Lung (tissue), 11 donors: ENCODE measurements at regions not wholly inside any gene's neighbourhood (a gene's known extent, or its start where the extent isn't known, plus 50 kb on each side); places are given as distances from the start of the nearest gene placed in this dataset.
A peak's percentile ranks its signal among the peaks of the same experiment; 100 is the strongest.

Experiments
- ATAC-seq: fragments of 200-7000 bp; cut with Tn5 transposase; one replicate; pipeline ENCODE4 v1.9.1; 2020; ENCODE audit warnings: moderate number of reproducible peaks; ENCODE audit not compliant: insufficient read depth, low FRiP score
- DNase-seq, 3 donors: peaks; one replicate each; pipeline ENCODE4 v3.0.0-alpha.2; 2013 to 2017
- H3K27ac ChIP-seq, 2 donors: one replicate each; pipeline ENCODE4 v1.5.1; 2013; ENCODE audit warnings: mild to moderate bottlenecking in 2 of 2, moderate library complexity in 2 of 2, control low read depth in 1 of 2, inconsistent platforms in 1 of 2, low read depth in 1 of 2, low read length in 1 of 2
- H3K27me3 ChIP-seq, 3 donors: one replicate each; pipeline ENCODE4 v1.5.1; 2013; ENCODE audit warnings: low read length in 2 of 3; ENCODE audit not compliant: control insufficient read depth in 3 of 3, insufficient read depth in 3 of 3
- H3K36me3 ChIP-seq, 4 donors: one replicate each; pipeline ENCODE4 v1.5.1; 2013; ENCODE audit warnings: low read length in 4 of 4, mild to moderate bottlenecking in 1 of 4, moderate library complexity in 1 of 4; ENCODE audit not compliant: control insufficient read depth in 4 of 4, insufficient read depth in 4 of 4
- H3K4me1 ChIP-seq, 5 donors: one replicate each; pipeline ENCODE4 v1.5.1; 2013; ENCODE audit warnings: low read length in 5 of 5, mild to moderate bottlenecking in 2 of 5, moderate library complexity in 1 of 5; ENCODE audit not compliant: control insufficient read depth in 5 of 5, insufficient read depth in 5 of 5
- H3K4me3 ChIP-seq: one replicate; pipeline ENCODE4 v1.5.1; 2013; ENCODE audit warnings: mild to moderate bottlenecking, control low read depth, moderate library complexity
- H3K9ac ChIP-seq, 2 donors: one replicate each; pipeline ENCODE4 v1.5.1; 2013; ENCODE audit warnings: low read length in 2 of 2, control low read depth in 1 of 2; ENCODE audit not compliant: insufficient read depth in 1 of 2
- H3K9me3 ChIP-seq, 4 donors: one replicate each; pipeline ENCODE4 v1.5.1; 2013; ENCODE audit warnings: low read length in 3 of 4, mild to moderate bottlenecking in 1 of 4, moderate library complexity in 1 of 4; ENCODE audit not compliant: control insufficient read depth in 4 of 4, insufficient read depth in 3 of 4
- WGBS, 2 donors: extraction: QIAGEN DNeasy Blood & Tissue Kit; methylation state at CpG; one replicate each; pipeline ENCODE4 v1.1.7; 2013; 5-methylcytosine and 5-hydroxymethylcytosine counted together
- TF ChIP-seq, protein P1 (sequence below): IDR thresholded peaks from 2 replicates; pipeline ENCODE4 v1.5.1; 2012; ENCODE audit warnings: mild to moderate bottlenecking; ENCODE audit errors: control extremely low read depth, extremely low read depth
- donor health status: control.
- donor health status: control.
- donor health status: Bipolar disorder and iron deficiency.
- donor health status: healthy.
- donor health status: DM: yes; HTN: yes; CAD: no.

DNA sequence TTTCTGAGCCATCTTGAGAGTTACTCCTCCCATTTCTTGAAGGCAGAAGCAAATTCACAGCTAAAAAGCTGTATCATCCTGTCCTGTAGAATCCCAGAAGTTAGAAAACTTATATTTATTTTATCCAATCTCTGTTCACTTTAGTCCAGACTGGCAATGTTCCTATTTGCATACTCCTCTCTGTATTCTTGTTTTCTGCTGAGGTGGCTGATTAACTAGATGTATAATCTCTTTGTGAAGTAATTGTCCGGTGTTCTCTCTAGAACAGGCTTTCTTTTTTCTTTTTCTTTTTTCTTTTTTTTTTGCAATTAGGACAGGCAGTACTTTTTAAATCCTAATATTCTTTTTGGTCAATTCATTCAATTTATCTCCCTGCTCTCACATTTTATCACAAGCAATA, 411.0 kb downstream of the KCNJ3 start:
- H3K4me1 ChIP-seq: no peaks in the 10 kb centered on the region
- H3K27ac ChIP-seq: no peak overlapping the region
- 79 to 94% methylated on average over 1 of the region's 1 CpG for WGBS, 2 donors
- H3K27me3 ChIP-seq: no peaks in the 10 kb centered on the region
- no peak overlapping the region for H3K9ac ChIP-seq
- DNase-seq (no peak), ATAC-seq (no peak)
- TF ChIP-seq, protein P1, sequence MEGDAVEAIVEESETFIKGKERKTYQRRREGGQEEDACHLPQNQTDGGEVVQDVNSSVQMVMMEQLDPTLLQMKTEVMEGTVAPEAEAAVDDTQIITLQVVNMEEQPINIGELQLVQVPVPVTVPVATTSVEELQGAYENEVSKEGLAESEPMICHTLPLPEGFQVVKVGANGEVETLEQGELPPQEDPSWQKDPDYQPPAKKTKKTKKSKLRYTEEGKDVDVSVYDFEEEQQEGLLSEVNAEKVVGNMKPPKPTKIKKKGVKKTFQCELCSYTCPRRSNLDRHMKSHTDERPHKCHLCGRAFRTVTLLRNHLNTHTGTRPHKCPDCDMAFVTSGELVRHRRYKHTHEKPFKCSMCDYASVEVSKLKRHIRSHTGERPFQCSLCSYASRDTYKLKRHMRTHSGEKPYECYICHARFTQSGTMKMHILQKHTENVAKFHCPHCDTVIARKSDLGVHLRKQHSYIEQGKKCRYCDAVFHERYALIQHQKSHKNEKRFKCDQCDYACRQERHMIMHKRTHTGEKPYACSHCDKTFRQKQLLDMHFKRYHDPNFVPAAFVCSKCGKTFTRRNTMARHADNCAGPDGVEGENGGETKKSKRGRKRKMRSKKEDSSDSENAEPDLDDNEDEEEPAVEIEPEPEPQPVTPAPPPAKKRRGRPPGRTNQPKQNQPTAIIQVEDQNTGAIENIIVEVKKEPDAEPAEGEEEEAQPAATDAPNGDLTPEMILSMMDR: no peak
- H3K36me3 ChIP-seq: no peaks in the 10 kb centered on the region
- H3K9me3 ChIP-seq: no peaks in the 10 kb centered on the region
- no peak overlapping the region for H3K4me3 ChIP-seq

DNA sequence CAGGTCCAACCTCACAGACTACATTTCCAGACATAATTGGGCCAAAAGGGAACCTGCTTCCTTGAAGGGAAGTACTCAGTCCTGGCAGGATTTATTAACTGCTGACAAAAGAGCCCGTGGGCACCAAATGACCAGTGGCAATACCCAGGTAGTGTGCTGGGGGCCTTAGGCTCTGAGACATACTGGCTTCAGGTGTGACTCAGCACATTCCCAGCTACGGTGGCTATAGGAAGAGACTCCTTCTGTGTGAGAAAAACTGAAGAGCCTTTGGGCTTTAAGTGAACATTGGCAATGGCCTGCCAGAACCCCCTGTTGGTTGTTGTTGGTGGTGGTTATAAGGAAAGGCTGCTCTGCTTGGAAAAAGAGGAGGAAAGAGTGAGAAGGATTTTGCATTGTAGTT, 401.8 kb downstream of the KCNJ3 start:
- ATAC-seq: no peak
- H3K36me3 ChIP-seq: no peaks in the 10 kb centered on the region
- 63% methylated on average over 2 of the region's 2 CpGs for WGBS, 2 donors
- no peak for DNase-seq
- no peak overlapping the region for H3K27ac ChIP-seq
- no peak overlapping the region for H3K9ac ChIP-seq
- H3K27me3 ChIP-seq: no peaks in the 10 kb centered on the region
- TF ChIP-seq, protein P1: no peak
- peaks cover 0 to 1% (median 0%) of the 10 kb centered on the region in 5 donors for H3K4me1 ChIP-seq
- no peak overlapping the region for H3K4me3 ChIP-seq
- peaks cover 0 to 6% (median 0%) of the 10 kb centered on the region in 4 donors for H3K9me3 ChIP-seq

DNA sequence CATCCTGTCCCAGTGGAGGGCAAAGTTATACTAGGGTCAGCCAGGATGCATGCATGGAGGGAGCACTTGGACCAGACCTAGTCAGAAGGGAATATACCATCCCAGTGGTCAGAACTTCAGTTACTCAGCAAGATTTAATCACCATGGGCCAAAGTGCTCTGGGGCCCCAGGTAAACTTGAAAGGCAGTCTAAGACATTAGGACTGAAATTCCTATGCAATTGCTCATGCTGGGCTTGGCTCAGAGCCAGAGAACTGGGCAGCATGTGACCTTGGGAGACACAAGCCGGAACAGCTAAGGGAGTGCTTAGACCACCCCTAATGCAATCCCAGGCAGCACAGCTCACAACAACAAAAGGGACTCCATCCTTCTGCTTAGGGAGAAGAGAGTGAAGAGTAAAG, 401.3 kb downstream of the KCNJ3 start:
- Histone ChIP-seq H3K27ac (no peak overlapping the region), H3K27me3 (no peaks in the 10 kb centered on the region), H3K9me3 (peaks cover 0 to 6% (median 0%) of the 10 kb centered on the region in 4 donors), H3K4me3 (no peak overlapping the region), H3K4me1 (peaks cover 0 to 1% (median 0%) of the 10 kb centered on the region in 5 donors), H3K36me3 (no peaks in the 10 kb centered on the region), H3K9ac (no peak overlapping the region)
- WGBS, 2 donors: 73 to 75% methylated on average over 1 of the region's 1 CpG
- TF ChIP-seq, protein P1: no peak
- peak in 2 of 3 donors; percentile 2 to 3 for DNase-seq
- no peak for ATAC-seq

DNA sequence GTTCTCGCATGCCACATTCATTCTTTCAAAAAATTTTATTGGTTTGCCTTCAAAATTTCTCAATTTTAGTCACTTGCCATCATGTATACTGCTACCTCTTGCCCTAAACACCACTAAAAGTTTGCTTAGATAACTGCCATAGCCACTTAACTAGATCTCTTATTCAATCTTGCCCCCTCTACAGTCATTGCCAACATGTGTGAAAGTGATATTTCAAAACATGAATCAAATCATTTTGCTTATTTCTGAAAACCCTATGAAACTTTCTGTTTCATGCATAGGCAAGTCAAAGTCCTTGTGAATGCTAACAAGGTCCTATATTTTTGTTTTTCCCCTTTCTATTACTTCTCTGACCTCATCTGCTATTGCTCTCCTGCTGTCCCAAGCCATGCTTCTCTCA, 397.1 kb downstream of the KCNJ3 start:
- H3K9me3 ChIP-seq: no peaks in the 10 kb centered on the region
- no peak overlapping the region for H3K9ac ChIP-seq
- TF ChIP-seq, protein P1: no peak
- no peak overlapping the region for H3K4me3 ChIP-seq
- WGBS, 2 donors: 93 to 100% methylated on average over 1 of the region's 1 CpG
- DNase-seq: no peak
- H3K27me3 ChIP-seq: no peaks in the 10 kb centered on the region
- H3K36me3 ChIP-seq: no peaks in the 10 kb centered on the region
- H3K27ac ChIP-seq: no peak overlapping the region
- peaks cover 0 to 1% (median 0%) of the 10 kb centered on the region in 5 donors for H3K4me1 ChIP-seq
- no peak for ATAC-seq
